Ureter (tissue), 1 donor: ENCODE measurements at regions not wholly inside any gene's neighbourhood (a gene's known extent, or its start where the extent isn't known, plus 50 kb on each side); places are given as distances from the start of the nearest gene placed in this dataset.

Source experiments
- DNase-seq: peaks from one replicate; pipeline ENCODE4 v3.0.0-alpha.2; 2020; ENCODE audit warnings: low spot score
- donor health status: DM: yes; HTN: yes; CAD: no.

DNA sequence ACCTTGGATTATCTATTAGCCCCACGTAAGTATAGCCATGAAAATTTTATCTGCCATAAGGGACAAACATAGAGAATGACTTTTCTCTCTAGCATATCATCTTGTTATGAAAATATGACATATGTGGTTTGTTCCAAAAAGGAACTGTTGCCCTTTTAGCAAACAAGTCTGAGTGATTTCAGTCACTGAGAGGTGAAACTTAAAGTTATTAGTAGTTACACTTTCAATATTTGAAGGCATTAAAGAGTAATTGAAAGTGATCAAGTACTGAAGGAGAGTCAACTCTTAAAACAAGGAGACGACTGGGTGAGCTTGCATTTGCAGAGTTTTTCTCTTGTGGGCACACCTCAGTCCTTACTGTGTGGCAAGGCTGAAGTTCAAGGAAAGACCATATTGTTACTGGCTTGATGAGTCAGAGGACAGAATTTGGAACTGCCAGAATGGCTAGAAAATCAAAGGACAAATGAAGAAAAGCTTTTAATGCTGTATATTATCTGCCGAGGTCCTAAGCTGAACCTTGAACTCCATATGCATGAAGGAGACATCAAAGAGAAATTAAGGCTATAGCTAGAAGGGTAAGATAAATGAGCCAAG is 205.1 kb upstream of the EMCN start:
- no peak for DNase-seq

DNA sequence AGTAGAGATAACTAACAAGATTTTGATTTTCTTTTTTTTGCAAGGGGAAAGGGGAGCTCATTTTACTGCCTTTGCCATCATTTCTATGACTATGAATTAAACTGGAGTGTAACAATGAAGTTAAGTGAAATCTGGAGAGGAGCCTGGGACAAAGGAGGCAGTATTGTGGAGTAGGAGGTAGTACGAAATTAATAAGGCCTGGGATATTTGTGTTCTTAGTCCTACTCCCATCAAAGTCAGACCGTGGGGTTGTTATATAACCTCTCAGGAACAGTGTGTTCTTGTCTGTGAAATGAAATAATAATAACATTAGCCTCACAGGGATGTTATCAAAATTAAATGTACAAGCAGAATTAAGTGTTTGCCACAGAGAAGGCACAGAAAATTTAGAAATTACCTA is 204.3 kb upstream of the EMCN start:
- no peak for DNase-seq

DNA sequence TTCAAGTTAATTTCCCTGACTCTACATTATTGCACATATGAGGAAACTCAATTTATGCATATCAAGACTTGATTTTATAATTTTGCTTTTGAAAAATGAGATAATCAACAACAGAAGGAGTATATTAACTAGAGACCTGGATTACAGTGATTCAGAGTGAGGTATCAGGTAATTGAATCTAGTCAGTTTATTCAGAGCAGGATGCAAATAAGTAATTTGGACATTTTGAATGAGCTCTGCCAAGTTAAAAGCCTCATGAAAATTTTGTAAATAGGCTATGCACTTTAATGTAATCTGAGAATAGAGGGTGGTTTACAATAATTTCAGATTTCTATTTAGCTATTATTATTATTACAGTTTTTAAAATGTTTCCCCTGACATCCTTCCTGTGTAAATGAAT is 203.7 kb upstream of the EMCN start:
- no peak for DNase-seq

DNA sequence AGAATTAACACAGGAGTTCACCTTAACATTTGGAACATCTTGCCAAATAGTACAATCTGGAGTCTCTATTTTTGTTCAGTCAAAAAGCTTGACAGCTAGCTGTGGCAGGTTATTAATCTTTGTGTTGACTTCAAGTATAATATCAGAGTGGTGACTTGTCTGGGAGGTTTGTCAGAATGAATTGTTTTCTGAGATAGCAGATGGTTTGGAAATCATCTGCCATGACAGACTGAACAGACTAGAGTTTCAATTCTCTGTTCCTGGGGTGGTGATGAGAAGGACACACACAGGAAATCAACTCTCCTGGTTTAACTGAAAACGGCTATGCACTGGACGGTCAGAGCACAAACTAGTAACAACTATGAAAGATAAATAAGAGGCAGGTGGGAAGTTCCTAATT is 203.3 kb upstream of the EMCN start:
- DNase-seq, result no peak

DNA sequence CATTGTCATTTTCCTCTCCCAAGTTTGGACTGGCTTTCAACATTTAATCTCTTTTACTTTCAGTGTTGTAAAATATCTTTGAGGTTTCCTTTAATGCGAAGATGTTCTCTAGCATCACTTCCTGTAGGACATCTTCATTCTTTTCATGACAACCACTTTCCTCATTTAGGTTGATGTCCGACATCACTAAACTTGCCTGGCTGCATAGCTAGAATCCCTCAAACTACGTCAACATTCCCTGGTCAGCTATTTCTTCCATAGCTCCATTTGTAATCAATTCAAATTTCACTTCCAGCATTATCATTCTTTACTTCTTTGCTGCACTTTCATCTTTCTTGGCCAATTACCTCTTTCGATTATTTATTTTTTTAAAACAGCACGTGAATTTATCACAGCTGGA is 198.6 kb upstream of the EMCN start:
- no peak for DNase-seq

DNA sequence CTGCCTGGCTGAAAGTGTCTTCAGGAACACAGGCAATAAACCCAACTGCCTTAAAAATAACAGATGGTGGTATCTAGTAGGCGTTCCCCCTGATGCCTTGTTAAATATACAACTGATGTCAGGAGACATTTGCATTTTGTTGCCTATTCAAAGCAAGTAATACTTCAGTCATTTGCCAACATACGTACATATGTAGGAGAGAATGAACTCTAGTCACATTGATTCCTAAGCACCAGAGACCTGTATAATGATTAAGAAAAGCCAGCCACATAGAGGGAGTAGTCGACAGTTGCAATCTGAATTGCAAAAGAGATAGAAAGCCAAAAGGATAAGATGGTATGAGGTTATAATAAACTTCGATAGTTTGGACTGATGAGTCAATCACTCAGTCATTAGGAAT is 191.0 kb upstream of the EMCN start:
- DNase-seq, result no peak

DNA sequence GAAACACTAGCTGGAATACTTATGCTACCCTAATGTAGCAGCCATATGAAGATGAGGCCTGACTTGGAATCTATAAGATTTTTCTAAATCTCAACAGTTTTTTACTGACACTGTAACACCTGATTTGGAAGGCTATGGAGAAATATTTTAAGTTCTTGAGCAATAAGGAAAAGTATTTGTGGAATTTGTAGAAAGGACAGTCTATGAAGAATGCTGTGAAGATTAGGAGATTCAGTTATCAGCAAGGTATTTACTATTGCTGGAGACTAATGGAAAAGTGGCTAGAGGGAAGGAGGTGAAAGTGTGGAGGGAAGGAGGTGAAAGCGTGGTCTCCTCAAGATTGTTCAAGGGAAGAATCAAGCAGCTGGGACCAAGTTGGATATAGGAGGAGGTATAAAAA is 190.0 kb upstream of the EMCN start:
- DNase-seq, result no peak

DNA sequence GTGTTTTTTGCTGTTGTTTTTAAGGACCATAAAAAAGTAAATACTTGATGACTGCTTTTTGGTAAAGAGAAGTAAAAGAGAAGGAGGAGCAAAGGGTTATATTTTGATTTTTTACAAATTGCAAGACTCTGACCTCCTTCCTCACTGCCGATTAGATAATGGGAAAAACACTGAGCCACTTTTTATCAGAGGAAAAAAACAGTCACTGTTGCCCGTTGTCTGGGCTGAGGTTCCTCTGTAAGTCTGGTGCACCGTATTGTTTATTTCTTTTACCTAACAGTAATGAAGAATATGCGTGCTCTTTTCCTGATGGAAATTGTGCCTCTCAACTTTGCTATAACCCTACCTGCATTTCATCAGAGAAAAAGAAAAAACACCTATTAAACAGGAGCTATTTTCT is 178.7 kb upstream of the EMCN start:
- no peak for DNase-seq

DNA sequence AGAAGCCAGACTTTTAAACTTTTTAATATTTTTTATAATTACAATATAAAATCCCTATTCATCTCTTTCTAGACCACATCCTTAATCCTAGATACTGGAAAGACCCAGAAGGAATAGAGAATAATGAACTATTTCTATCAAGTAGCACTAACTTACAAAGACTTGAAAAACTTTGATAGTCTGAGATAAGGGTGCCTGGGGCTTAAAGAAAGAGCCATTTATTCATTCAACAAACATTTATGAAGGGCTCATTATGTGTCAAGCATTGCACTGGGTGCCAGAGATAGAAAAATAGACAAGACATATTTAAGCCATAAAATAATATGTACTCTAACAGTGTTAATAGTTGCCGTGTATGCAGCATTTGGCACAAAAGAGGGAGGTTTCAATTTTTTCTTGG is 178.0 kb upstream of the EMCN start:
- DNase-seq, result no peak

DNA sequence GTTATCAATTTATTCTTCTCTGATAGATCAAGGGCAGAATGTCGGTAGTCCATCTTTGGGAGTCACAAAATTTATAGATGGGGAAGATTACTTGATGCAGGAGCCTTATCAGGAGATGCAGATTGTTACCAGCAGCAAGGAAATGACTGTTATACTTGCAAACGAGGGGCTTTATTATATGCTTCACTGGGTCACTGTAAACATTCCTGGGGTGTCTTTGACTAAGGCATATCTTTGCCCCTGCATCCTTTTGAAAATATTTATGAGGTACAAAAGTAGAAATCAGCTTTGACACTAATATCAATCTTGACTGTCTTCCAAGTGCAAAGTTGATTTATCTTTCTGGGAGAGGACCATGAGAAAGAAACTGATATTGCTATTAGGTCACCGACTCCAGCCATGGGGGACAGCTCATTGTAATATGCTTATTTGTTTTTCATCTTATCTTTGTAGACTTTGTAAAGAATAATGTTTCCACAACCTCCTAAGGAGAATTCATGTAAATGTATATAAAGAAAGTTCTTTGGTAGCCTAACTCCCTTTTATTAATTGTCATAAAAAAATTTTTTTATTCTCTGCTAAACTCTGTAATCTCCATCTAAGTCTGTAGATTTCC is 177.3 kb upstream of the EMCN start:
- no peak for DNase-seq

DNA sequence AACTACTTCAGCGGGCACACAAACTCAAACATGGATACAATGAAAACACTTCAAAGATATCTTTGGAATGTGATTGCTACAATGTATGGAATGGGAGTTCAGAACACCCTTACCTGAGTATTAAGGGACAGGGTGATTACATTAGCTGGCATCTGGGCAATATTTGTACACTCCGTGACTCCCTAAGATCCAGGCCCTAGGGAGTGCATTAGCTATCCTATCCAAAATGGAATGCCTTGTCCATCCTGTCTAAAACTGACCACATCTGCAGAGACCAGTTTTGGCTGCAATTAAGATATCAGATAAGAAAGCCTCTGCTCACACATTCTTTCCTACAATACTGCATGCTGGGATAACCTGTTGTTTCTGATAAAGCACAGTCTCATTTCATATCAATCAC is 176.6 kb upstream of the EMCN start:
- no peak for DNase-seq

DNA sequence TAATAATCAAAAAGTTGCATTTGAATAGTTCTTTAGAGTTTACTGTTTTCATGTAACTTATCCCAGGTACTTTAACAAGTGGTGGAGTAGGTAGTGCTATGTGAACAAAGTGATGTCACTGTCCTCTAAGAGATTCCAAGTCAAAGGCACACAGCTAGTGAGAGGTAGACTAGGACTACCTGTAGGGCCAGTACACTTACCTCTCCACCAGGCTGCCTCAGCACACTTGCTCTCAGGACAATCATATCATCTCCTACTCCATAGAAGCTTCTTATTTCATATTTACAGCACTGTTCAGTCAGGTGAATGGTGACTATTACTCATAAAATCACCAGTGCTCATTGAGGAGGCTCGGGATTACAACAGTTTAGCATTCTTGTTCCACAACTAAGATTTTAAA is 173.0 kb upstream of the EMCN start:
- no peak for DNase-seq

DNA sequence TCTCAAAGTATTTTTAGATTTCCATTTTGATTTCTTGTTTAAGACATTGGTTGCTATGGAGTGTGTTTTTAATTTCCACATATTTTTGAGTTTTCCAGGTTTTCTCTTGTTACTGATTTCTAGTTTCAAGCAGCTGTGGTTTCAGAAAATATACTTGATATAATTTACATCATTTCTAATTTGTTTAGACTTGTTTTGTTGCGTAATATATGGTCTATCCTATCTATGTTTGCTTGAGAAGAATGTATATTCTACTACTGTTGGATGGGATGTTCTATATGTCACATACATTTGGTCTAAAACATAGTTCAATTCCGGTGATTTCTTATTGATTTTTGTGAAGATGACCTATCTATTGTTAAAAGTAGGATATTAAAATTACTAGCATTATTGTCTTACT is 170.5 kb upstream of the EMCN start:
- DNase-seq, result no peak

DNA sequence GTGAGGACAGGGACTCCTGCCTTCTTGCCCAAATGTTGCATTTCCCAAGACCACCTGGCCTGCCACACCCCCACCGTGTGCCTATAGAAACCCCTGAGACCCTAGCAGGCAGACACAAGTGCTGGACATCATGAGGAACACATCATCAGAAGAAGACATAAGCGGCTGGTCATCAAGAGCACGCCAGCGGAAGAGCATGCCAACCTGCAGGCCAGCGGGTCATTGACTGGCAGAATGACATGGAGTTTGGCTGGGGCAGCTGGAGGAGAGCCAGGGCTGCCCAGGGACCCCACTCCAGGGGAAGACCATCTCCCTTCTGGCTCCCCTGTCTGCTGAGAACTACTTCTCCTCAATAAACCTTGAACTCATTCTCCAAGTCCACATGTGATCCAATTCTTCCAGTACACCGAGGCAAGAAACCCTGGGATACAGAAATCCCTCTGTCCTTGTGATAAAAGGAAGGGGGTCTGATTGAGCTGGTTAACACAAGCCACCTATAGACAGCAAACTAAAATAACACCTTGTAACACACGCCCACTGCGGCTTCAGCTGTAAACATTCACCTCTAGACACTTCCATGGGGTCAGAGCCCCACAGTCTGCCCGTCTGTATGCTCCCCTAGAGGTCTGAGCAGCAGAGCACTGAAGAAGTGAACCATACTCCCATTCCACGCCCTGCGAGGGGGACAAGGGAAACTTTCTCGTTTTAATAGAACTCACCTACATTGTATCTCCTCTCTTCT is 164.8 kb upstream of the EMCN start:
- no peak for DNase-seq

DNA sequence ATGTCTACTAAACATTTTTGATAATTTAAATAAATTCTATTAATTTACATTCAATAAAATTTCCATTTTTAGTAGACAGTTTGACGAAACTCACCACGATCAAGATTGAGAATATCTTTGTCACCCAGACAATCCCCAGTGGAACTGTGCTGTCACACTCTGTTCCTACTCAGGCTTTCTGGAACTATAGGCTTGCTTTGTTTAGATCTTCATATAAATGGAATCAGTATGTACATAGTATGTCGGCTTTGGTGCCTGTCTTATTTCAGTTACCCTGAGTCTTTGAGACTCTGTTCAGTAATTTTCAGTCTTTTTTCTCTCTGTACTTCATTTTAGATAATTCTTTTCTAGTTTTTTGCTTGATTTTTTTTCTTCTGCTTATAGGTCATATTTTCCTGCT is 163.5 kb upstream of the EMCN start:
- no peak for DNase-seq

DNA sequence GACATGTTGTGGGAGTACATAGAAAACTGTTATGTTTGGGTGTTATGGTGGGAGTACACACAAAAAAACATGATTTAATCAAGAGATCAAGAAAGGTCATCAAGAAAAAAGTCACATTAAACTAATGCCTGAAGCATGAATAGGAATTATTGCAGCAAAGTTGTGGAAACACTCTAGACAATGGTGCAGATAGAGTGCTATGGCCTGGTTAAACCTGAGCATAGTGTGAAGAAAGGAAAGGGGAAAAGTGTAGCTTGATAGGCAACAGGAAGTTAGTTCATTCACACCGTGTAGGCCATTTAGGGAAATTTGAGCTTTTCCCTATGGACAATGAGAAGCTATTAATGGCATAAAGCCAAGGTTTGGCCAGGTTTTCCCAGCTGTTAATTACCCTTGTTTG is 162.1 kb upstream of the EMCN start:
- DNase-seq, result no peak

DNA sequence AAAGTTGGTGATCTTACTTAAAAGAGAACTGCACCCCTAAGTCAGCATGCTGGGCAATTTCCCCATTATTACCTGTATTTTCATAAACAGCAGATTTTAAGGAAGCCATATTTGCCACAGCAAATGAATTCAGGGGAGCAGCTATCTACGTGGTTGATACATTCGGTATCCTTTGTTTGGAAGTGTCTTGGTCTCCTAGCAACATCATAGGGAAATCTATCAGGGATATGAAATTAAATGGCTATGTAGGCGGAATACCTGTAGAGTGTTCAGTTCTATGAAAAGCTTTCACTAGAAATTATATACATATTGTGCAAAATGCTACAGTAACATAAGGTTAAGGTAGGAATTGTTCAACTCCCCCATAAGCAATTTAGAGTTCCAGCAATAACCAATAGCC is 157.2 kb upstream of the EMCN start:
- DNase-seq, result no peak

DNA sequence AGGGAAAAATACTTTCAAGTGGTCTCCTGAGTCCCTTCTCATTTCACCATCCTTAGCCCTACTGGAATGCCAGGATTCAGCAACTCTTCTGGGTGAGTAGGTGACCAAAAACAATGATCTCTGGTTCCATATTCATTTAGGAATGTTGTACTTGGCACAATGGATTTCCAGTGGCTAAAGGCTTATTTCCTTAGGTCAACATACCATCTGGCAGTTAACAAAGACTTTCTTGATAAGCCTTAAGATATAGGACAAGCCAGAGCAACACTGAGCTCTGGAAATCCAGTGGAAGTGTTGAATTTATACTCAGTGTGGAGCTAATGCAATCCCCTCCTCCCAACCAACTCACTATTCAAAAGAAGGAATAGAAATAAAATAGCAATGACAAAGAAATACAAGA is 139.4 kb upstream of the EMCN start:
- DNase-seq, result no peak

DNA sequence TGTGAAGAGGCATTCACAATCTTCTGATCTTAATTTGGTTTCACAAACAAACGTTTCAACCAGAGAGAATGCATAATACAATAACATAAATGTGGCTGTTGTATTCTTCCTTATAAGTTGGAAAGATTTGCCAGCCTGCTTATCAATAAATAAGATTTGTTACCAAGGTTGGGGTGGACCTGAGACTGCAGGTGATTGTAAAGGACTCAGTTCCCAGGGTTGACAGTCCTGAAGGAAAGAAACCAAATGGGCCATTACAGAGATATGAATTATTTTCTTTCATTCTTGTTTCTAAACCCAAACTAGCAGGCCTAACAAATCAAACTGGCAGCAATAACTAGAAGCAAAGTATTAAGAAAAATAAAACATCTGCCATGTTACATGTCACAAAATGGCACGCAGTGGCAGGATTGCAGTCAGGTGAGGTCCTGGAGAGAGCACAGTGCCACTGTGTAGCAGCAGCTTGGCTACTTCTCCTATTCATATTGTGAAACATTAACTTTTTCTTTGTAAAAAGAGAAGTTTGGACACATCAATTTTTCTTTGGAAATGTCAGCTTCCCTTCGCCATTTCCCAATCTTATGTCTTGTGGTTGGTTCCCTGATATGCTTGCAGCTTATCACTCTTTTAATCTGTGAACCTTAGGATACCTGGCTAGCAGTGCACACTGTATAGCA is 133.8 kb upstream of the EMCN start:
- DNase-seq, result no peak

DNA sequence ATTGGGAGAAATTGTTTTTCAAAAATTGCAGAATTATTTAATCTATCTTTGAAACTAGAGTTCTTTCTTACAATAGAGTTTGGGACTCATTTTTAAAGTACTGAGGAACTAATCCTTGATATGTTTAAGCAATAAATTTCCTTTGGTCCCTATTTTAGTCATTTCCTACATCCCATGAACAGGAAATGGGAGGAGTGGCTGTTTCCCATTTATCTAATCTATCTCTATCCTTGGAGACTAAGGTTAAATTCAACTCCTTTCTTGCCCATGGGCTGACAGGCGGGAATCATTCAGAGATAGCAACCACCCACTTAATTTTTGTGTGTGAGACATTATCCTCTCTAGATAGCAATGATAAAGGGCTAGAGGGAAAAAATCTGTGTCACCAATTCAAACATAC is 131.6 kb upstream of the EMCN start:
- no peak for DNase-seq

DNA sequence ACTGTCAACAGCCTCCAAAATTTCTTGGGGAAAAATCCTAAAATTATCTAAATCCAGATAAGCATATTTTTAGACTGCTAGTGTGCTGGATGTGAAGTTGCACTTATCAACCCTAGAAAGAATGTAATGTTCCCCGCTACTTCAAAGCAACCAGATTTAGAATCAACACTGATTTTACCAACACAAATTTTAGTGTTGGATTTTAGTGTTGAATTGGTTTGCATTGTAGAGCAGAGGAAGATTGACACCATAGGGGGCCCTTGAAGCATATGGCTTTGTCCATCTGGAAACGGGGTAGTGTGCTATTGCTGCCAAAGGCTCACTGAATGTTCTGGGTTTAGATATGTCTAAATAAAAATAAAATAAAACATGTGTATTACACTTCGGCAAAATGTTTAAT is 126.3 kb upstream of the EMCN start:
- no peak for DNase-seq

DNA sequence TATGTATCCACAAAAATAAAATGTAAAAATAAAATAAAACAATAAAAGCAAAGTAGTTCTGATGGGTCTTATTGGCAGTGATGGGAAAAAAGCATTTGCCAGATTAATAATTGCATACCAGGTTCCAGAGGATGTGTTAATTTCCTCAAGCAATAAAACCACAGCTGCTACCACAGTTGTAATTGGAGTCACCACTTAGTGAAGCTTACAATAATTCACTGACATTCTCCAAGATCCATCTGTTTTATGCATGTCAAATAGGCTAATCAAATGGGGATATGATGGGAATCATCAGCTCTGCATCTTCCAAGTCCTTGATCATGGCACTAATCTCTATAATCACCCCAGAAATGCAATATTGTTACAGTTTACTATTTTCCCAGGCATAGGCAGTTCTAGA is 123.5 kb upstream of the EMCN start:
- DNase-seq, result no peak

DNA sequence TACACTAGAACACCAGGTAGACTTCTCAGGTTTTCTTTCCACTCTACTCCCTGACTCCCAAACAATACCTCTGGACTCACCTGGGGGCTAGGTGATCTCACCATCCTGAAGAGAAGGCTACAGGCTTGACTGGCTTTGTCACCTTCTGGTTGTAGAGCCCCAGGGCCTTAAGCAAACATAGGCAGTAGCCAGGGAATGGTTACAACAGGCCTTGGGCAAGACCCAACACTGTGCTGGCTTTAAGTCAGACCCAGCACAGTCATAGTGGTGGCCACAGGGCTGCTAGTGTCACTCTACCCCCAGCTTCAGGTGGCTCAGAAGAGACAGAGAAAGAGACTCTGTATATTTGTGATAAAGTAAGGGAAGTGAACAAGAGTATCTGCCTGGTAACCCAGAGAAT is 118.1 kb upstream of the EMCN start:
- DNase-seq, result no peak
